GM21381 (cell line): ENCODE measurements at regions not wholly inside any gene's neighbourhood (a gene's known extent, or its start where the extent isn't known, plus 50 kb on each side); places are given as distances from the start of the nearest gene placed in this dataset.
"Not testable (repeated sequence)": the region's sequence is repeated elsewhere in the genome, so short reads cannot be mapped to it uniquely, and the experiment has no call there.

ENCODE experiments used
- ATAC-seq: cut with Tn5 transposase; IDR thresholded peaks from one replicate; pipeline ENCODE4 v1.9.1; 2021; ENCODE audit warnings: mild to moderate bottlenecking, moderate library complexity; ENCODE audit not compliant: unreplicated experiment

DNA sequence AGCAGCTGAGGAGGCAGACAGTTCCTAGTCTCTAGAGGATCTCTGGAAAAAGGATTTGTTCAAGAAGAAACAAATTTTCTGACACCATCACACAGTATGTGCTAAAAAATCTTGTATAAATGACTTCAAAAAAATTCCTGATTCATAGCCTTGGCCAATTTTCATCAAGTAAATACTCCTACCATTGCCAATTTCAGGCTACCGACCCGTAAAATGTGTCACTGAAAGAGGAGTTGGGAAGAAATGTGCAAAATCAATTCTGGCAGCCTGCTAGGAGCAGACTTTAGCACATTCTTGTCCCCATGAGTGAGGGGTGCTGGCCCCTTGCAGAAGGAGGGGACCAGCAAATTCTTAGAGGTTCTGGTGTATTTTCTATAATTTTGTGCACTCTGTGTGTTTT is 109.4 kb downstream of the TMEM30B start:
- no peak for ATAC-seq

DNA sequence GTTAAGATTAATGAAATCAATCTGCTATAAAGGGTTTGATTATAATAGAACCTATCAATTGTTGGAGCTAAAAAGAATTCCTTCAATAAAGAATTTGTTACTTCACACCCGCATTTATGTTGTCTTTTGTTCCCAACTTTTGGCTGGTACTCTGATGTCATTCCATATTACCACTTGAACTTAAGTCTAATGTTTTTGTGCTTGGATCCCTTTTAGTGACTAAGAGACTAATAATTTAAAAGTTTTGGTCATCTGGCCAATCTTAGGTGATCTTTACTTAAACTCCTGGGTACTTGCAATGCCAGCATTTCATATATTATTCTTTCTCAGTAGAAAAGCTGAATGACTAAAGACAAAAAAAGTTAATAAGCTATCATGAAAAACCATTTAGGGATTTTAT is 113.0 kb downstream of the TMEM30B start:
- ATAC-seq = no peak

DNA sequence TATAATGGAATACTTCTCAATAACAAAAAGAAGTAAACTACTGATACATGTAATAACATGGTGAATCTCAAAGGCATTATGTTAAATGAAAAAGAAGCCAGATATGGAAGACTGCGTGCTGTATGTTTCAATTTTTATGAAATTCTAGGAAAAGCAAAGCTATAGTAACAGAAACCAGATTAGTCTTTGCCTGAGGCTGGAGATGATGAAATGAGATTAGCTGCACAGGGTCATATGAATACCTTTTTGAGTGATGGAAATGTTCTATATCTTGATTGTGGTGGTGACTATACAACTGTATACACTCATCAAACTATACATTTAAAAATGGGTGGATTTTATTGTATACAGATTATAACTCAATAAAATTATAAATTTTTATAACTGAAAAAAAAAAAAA is 113.5 kb downstream of the TMEM30B start:
- ATAC-seq = no peak

DNA sequence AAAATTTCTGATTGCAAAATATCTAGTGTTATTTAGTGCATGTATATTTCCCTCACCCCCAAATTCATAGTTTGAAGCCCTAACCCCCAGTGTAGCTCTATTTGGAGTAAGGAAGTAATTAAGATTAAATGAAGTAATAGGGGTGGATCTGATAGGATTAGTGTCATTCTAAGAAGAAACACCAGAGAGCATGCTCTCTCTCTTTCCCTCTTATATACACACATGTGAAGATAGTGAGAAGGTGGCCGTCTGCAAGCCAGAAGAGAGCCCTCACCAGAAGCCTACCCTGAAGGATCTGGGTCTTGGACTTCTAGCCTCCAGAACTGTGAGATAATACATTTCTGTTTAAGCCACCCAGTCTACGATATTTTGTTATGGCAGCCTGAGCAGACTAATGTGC is 120.3 kb downstream of the TMEM30B start:
- ATAC-seq = no peak

DNA sequence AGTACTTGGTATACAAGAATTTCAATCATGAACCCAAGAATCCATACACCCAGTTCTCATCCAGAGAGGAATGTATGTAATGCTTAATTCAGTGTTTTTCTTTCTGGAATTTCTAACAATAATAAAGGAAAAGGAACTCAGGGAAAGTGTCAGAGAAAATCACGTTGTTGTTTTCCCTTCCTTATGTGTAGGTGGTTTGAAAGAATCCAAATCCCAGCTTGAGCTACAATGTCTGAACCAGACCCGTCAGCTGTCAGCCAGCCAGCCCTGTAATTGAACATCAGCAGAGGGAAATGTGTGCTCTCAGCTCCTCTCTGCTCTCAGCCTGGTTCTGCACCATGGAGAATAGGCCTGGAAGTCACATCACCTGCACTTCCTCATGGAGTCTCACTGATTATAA is 126.5 kb downstream of the TMEM30B start:
- ATAC-seq = no peak

DNA sequence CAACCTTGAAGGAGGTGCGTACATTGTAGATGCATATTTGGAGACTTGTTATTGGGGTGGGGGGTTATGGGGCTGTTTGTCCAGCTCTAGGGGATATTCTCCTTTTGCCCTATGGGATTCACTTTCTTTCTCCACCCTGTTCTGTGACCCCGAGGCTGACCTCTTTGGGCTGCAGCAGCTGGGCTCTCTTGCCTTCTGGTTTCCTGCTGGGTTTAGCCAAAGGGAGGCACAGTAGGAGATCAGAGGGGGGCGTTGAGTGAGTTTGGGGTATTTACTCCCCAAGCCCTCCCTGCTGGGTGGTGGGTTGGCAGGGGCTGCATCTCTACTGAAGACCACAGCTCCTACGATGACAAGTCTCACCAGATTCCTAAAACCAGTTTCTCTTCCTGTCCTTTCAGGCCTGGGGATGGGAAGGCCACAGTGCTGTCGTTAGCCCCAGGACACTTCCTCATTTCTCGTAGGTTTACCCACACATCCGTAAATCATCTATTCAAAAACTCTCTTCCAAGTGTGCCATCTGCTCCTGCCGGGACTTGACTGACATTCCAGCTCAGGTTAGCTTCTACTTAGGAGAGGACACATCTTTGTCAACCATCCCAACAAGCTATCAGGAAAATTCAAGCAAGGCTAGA is 127.1 kb downstream of the TMEM30B start:
- ATAC-seq = no peak

DNA sequence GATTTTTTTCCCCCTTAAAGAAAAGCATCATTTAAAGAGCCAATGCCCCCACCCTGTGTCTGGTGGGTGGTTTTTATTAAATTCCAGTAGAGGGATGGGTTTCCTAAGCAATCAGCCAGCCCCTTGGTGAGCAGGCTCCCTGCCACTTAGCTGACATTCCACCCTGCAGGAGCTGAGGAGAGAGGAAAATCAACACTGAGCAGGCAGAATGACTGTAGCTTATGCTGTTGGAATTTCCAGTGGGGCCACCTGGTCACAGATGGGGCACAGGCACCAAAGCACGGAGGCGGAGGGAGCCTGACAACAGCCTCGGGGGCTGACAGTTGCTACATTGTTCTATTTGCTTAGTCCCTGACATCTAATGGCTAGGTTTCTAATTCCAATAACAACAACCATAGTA is 127.7 kb downstream of the TMEM30B start:
- no peak for ATAC-seq

DNA sequence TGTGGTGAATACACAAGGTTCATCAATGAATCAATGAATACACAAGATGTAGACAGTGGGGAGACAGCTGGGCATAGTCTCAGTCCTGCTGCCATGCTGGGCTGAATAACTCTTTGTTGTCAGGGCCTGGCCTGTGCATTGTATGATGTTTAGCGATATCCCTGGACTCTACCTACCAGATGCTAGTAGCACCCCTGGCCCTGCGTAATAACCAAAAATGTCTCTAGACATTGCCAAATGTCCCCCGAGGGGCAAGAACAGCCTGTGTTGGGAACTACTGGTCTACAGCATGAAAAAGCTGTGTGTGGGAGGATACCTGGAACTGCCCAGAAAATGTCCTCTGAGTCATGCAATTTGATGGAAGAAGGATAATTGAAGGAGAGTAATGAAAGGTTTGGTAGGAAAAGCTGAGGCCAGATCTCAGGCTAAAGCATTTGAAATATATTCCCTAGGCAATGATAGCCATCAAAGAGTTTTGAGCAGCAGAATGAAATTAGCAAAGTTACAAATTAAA is 128.2 kb downstream of the TMEM30B start:
- no peak for ATAC-seq

DNA sequence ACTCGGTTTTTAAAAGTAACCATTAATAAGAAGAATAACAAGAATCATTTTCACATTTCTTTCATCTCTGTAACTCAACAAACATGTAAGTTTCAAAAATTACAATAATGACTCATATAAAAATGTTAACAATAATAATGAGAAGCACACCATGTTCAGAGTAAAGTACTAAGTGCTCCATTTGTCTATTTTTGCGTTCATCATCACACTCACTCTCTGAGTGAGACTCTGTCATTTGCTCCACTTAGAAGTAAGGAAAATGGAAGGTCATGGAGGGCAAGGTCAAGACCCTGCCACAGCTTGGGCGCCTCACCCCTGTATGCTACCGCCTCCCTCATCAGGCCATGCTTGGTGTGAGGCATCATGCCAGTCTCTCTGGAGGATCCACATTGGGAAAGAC is 129.9 kb downstream of the TMEM30B start:
- ATAC-seq = no peak

DNA sequence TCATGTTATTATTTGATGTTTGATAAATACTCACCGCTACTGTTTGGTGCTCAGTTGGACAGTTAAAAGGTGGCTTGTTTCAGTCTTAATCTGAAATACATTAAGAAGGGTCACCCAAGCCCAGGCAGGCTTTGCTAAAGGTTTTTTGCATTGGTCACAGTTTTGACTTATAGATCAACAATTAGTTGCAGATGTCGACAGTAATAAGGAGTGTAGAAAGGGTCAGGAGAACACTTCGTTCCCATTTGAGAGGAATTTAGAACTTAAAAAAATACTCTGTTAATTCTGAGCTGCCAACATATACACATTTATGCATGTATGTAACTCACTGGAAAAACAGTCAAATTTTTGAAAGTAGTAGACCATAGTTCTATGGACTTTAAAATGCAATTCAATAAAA is 130.3 kb downstream of the TMEM30B start:
- ATAC-seq = no peak

DNA sequence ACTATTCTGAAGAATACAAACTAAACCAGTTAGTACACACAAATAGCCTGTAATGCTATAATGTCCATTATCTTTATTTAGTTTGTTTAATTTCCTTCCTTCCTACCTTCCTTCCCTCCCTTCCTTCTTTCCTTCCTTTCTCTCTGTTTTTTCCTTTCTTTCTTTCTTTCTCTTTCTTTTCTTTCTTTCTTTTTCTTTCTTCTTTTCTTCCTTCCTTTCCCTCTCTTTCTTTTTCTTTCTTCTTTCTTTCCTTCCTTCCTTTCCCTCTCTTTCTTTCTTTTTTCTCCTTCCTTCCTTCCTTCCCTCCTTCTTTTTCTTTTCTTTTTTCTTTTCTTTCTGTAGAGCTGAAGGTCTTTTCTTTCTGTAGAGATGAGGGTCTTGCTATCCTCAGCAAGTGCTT is 131.2 kb downstream of the TMEM30B start:
- no peak for ATAC-seq

DNA sequence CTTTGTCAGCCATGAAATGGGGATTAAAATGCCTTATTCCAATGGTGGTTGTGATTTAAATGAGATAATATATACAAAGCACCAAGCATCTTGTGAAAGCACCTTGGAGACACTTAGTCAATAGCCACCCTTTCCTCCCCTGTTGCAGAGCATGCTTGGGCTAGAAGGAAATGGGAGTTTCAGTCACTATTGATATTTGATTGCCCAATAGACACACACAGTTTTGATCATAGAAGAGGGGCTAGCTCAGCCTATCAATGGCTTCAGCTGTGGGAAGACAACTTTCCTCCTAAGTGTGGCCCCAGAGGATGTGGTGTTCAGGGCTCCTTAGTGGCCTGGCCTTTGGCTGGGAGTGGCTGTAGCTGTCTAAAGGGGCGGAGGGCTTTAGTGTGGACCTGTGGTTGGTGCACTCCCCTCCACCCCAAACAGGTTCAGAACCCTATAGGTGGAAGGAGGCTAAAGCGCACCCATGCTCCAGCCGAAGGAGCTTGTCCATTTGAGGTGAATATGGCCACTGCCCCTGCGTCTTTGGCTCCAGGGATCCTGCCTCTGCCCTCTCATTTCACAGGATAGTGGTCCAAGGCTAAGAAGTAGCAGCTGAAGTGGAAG is 132.3 kb downstream of the TMEM30B start:
- ATAC-seq = no peak

DNA sequence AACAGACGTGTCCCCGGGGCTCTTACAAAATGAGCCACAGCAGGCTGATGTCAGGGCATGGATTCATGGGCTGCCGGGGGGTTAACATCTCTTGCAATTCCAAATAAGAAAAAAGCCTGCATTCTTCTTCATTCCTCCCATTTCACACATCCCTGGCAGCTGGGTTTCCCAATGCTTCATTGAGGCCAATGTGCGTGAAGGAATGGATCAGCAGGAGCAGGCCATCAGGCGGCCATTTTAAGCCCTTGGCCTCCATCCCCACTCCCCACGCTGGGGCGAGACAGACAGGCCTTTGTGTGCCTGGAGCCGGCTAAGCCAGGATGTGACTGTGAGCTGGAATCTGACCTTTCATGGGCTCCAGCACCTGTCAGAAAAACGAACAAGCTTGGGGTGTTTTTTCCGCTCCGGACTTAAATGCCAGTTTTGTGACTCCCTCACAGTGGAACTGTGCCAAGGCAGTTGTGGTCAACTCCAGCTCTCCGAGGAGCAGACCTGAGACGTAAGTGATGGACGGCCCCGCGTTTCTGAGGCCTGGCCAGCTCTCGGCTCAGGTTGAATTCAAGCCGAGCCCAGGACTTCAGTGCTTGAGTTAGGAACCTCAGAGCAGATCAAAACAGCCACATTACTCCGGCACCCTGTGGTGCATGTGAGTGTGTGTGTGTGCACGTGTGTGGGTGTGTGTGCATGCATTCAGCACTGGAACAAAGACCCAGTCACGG is 133.1 kb downstream of the TMEM30B start:
- no peak for ATAC-seq

DNA sequence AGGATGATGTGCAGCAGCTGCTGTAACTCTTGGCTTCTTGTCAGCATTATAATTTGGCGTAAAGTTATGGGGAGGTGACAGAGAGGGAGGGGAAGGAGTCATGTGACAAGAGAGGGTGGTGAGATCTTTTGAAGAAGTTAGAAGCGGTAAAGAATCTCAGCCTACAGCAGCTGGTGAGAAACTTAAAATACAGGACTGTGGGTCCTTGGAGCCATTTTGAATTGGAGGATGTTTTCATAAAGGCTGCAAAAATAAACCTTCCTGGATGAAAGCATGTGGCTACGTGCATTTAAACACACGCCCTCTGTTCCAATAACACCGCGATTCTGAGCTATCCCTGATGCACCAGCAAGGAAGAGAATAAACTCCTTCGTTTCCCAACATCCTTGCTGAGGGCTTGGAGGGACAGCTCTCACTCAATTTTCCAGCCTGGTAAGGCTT is 133.7 kb downstream of the TMEM30B start:
- ATAC-seq = no peak

DNA sequence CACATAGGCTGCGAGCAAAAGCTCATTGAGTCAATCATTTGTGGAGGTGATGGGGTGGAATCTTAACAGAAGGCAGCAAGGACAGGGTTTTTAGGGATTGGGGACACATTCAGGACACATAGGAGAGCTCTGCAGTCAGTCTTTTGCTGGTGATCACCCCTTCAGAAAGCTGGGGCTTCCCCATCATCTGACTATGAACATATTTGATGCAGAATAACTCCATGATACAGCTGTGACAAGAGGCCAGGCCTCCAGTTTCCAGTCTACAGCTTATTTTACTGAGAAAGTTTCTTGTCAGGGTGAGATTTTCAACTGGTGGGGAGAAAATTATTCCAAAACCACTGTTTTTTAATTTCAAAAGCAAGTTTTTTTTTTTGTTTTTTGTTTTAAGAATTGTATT is 134.2 kb downstream of the TMEM30B start:
- ATAC-seq = no peak

DNA sequence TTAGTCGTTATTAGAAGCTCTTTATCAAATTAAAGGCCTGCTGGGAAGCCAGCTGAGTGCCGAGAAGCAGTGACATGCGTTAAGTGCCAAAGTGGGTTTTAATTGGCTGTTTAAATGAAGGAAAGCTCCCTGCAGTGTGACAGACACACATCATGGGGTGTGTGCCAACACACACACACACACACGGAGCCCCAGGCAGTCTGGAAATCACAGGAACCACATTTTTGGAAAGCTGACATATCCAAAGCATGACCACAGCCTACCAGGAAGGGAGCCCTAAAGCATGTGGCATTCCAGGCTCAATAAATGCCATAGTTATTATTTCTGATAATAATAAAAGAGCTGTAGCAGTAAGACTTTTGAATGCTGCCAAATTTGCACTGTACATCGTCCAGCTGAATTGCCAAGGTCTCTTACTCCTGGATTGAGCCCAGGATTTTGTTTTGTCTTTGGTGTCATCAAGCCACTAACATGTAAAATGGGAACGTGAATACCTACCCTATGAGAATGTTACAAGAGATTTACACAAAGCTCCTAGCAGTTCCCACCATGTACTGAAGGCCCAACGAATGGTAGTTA is 135.1 kb downstream of the TMEM30B start:
- no peak for ATAC-seq

DNA sequence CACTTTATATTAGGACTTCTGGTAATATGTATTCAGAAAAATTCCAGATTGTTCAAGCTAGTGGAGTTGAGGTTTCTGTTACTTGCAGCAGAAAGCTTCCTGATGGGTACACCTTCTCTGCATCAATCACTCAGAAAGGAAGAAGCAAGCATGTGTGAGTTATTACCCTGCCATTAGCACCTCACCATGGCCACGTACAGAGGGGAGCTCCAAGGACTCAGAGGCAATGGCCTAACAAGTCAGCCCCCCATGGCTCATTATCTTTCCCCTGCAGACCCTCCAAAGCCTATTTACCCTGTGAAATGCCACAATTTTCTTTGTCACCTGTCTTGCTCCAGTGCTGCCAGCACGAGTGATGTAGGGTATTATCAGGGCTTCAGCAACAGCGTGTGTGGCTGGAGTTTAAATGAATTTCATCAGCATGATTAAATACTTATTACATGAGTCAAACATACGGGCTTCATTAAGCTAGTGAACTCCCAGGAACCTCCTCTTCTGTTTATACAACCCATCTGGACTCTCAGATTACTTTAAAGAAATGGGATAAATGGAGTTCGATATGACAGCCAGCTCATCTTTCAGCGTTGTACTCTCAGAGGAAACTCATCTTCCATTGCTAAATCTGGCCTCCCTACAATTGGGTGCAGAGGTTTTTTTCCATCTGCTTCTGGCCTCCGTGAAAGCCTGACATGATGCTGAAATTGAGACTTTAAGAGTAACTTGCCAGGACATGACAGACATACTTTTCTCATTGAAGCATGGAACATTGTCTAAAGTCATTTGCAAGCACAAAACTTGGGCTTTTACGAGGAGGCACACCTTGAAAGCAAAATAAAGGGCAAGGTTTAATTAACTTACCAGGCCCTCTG is 135.9 kb downstream of the TMEM30B start:
- ATAC-seq = no peak

DNA sequence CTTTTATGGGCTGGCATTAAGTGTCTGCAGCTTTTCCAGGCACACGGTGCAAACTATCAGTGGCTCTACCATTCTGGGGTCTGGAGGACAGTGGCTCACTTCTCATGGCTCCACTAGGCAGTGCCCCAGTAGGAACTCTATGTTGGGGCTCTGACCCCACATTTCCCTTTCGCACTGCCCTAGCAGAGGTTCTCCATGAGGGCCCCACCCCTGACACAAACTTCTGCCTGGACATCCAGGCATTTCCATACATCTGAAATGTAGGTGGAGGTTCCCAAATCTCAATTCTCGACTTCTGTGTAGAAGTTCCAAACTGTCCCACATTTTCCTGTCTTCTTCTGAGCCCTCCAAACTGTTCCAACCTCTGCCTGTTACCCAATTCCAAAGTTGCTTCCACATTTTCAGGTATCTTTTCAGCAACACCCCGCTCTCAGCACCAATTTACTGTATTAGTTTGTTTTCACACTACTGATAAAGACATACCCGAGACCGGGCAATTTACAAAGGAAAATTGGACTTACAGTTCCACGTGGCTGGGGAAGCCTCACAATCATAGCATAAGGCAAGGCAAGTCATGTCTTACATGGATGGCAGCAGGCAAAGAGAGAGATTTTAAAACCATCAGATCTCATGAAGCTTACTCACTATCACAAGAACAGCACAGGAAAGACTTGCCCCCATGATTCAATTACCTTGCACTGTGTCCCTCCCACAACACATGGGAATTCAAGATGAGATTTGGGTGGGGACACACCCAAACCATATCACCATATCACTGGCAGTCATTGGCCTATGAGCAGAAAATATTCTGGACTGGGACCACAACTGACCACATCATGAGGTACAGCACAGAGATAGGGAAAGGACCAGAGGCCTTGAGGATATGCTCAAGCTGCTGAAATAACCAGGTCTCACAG is 136.8 kb downstream of the TMEM30B start:
- ATAC-seq = not testable (repeated sequence)

DNA sequence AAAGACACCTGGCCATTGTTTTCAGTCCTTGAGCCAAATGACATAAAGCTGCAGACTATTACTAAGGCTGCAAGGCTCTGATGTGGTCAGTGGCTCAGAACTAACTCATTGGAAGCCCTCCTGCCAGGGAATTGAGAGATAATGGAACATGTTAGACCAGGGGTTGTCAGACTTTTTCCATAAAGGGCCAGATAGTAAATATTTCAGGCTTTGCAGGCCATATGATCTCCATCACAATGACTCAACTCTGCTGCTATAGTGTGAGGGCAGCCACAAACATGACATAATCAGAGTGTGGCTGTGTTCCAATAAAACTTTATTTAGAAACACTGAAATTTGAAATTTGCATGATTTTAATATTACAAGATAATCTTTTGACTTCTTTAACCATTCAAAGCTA is 140.3 kb downstream of the TMEM30B start:
- no peak for ATAC-seq

DNA sequence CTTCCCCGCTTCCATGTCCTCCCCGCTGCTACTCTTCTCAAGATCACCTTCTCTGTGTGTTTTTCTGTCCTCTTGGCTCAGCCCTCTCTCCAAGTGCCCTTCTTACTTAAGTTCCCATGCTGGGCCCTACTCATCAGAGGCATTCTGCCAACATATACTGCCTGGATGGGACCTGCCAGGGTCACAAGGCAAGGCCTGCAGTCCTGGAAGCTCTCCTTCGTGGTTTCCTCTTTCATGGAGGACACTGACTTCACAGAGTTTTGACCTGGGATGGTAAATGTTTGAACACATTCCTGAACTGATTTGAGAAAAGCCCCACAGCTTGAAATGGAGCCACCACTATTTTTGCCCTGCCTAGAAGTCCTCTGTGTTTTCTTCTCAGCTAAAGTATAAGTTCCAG is 140.9 kb downstream of the TMEM30B start:
- ATAC-seq = no peak
